Raji (cell line): ENCODE measurements at regions not wholly inside any gene's neighbourhood (a gene's known extent, or its start where the extent isn't known, plus 50 kb on each side); places are given as distances from the start of the nearest gene placed in this dataset.

ENCODE experiments used
- POLR2A ChIP-seq: IDR thresholded peaks from 2 replicates; pipeline ENCODE4 v1.6.1; 2011; ENCODE audit warnings: low read depth, low read length, control low read depth; ENCODE audit not compliant: insufficient read depth

DNA sequence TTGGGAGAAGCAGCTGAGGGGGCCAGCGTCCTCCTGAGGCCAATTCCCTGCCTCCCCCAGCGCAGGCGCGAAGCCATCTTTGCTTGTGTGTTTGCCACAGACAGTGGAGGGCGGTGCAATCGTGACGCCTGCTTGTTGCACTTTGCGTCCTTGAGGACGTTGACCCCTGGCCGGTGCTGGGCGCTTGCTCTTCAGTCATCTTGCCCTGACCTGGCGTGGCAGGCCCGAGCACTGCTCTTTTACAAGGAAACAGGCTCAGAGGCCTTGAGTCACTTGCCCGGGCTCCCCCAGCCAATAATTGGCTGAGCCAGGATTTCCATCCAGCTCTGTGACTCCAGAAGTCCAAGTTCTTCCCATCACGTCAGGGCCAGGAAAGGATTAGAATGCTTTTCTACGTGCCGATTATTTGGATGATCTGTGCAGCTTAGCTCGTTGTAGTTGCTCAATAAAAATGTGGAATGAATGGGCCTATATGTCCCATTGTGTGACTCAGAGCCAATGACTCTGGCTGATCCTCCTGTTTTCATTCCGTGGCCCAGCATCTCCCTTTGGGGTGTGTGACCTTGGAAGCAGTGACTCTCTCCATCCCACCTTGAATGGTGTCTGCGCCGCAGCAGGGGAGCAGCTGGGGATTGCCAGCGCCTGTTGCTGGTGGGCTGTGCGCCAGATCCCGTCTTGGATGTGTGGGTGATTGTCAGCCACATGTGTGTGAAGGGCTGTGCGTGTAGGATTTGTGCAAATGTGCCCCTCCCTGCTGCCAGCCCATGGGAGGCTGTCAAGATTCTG is 214.1 kb downstream of the SEC14L1 start:
- no peak for TF ChIP-seq POLR2A

DNA sequence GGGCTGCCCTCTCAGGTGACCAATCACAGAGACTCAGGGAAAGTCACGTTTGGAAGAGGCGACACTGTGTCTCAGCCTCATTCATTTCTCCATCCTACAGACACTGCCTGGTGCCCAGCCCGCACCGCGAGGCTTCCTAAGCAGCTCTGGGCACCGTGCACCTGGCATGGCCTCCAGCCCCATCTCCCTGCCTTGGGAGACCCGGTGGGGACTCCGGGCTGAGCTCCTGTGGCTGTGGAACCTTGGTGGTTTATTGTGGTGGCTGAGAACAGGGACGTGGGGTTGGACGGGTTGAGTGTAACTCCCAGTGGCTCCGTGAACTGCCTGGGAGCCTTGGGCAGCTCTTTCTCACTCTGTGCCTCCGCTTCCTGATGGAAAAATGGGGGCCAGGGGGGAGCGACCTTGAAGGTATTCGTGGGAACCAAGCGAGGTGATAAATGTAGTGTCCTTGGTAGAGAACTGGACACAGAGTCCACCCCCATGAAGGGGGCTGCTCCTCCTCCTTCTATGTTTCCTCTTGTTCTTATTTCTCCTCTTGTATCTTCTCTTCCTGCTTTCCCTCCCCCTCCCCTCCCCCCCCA is 215.4 kb downstream of the SEC14L1 start:
- TF ChIP-seq POLR2A: no peak

DNA sequence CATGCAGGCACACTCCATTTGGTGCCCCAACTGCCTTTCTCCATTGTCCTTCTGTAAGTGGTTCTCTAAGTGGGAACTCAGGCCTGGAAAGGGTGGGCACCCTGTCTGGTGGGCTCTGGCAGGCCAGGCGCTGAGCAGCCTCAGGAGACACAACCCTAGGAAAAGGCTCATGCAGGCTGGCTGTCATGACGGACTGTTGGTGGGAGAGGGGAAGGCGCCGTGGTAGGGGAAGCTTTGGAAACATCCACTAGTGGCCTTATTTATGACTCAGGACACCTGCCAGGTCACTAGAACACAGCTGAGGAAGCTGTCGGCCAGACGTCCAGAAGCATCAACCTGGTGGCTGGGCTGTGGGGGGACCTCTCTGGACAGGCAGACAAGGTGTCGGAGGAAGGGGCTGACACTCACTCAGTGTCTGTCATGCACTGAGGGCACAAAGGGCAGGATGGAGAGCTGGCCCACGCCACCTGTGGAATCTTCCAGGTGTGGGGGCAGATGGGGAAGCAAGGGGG is 216.0 kb downstream of the SEC14L1 start:
- no peak for TF ChIP-seq POLR2A

DNA sequence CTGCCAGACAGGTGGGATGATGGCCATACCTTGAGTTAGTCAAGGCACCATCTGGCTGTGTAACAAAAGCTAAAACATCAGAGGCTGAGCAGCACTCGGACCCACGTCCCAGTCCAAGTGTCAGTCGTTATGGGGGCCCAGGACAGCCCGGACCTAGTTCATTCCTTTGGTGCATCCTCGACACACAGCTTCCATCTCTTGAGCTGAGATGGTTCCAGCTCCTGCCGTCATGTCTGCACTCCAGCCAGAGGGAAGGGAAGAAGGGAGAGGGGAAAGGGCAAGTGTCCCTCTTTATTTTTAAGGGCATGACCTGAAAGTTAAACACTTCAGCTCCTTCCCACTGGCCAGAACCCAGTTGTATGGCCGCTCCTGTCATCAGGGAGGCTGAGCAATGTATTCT is 218.0 kb downstream of the SEC14L1 start:
- TF ChIP-seq POLR2A: no peak

DNA sequence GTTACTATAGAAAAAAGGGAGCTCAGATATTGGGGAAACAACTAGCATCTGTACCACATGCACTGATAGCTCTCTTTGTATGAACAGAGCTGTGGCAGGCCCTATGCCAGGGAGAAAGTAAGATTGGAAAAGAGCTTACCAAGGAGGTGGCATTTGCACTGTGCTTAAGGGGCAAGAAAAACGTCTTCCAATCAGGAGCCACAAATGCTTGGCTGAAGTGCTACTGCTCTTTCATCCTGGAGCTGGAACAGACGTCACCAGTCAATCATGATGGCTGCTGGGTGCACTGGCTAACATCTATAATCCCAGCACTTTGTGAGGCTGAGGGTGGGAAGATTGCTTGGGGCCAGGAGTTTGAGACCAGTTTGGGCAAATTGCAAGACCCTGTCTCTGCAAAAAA is 218.5 kb downstream of the SEC14L1 start:
- TF ChIP-seq POLR2A: no peak

DNA sequence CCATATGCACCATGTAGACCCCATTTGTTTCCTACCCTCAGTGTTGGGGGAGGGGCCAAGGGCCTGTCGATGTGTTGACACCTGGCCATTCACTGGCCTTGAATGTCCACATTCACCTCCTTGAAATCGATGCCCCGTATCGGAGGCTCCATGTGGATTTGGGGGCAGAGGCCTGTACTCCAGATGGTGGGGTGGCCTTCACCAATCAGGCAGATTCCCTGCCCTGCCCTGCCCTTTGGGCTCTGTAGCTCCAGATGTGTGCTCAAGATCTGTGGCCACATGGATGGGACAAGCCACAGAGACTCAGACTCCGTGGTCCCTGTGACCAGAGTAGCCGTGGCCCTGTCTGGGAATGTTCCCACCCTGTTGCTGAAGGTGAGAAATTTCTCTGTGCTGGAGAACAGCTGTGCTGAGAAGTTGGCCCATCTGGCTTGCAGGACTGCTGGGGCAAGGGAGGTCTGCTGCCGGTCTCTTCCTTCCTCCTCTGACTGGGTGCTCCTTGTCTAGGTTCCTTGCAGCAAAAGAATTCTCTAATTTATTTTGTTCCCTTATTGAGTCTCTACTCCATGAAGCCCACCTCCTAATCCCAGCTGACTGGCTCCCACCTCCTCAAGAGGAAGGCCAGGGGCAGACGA is 221.3 kb downstream of the SEC14L1 start:
- no peak for TF ChIP-seq POLR2A

DNA sequence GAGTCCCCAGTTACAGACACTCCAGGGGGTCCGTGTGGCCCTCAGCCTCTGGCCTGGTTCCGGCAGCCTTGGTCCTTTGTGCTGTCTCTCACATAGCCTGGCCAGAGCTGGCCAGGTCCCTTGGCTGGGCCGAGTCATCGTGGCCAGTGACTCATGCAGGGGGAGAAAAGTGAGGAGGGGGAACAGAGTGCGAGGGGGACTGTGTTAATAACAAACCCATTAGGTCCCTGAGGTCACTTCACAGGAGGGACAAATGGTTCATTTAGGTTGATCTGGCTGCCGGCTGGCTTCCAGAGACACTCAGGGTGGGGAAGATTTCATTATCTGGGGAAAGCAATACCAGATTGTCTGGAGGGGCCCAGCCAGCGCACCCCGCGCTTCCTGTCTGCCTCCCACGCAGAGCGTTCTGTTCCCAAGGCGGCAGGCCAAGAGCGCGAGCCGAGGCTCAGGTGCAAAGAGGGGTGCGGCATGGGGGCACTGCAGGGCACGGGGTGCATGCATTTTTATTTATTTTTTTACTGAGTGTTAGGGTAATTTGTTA is 223.1 kb downstream of the SEC14L1 start:
- TF ChIP-seq POLR2A: no peak

DNA sequence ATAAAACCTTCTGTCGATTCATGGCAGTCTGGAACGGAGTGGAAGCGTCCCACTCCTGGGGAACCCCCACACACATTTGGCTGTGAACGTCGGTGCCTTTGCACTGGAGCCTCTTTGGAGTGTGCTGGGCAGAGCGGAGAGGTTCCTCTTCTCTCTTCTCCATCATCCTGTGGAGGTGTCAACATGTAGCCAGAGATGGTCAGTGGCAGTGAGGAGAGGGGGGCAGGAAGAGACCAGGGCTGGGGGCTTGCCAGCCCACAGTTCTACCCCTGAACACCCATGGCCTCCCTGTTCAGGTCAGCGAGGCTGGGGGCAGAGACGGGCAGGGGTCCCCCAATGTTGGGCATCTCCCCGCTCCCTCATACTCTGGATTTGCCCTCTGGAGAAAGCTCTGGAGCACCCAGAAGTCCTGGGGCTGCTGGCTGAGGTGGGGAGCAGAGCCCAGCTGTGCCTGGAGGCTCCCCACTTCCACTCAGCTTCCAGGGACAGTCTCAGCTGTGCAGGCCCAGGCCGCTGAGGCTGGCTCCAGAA is 223.7 kb downstream of the SEC14L1 start:
- TF ChIP-seq POLR2A: no peak

DNA sequence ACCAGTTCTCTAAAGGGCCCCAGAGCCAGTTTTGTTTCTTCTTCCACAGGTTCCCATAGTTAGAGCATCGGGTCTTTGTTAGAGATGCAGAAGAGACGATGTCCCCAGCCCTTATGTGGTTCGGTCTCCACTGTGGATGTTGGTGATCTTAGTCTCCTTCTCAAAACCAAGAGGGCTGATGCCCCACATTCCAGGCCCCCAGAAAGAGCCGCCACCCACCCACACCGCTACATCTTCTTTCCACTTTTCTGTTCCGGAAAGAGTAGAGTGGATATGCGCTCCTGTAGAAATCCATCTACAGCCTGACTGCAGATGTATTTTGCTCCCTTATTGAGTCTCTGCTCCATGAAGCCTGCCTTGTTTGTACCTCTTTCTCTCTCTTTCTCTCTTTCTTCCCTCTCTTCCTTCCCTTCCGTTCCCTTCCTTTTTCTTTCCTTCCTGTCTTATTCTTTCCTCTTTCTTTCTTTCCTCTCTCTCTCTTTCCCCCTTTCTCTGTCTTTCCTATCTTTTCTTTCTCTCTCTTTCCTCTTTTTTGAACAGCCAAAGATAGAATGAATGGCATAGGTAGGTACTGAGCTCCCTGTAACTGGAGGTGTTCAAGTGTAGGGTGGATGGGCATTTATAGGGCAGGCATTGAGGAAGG is 224.3 kb downstream of the SEC14L1 start:
- no peak for TF ChIP-seq POLR2A

DNA sequence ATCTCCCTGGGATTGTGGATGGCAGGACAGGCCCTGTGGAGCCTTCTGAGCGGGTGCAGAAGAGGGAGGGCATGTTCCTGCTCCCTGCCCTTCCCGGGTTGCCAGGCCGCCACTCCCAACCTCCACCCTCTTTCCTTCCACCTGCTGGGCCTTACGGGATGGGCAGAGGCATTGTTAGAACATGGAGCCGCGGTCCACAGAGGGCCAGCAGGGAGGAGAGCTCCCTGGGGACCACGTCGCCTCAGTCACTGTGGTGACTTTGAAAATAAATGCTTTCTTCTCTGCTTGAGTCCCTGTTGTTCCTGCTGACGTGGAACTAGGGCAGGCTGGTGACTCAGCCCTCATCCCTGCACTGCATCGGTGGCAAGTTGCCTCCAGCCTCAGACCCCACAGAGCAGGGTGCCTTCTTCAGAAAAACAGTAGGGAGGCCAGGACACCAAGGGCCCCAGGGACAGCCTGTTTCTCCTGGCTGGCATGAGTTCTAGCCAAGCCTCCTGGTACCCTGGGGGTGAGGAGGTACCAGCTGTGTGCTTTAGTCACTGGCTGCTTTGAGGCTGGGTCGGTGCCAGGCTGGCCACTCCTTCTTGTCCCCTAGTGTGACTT is 224.9 kb downstream of the SEC14L1 start:
- TF ChIP-seq POLR2A: no peak

DNA sequence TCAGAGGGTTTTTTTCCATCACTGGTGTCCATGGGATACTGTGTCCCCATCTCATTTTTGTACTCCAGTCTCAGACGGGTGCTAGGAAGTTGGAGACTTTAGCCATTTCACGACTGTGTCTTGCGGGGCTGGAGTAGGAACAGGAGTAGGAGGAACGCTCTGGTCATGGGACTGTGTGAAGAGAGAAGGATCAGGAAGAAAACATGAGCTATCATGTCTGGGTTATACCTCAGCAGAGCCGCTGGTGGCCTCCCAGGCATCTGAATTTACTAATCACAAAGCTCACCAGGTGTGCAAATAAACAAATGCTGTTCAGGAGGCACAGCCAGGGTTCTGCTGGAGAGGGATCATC is 225.4 kb downstream of the SEC14L1 start:
- TF ChIP-seq POLR2A: no peak

DNA sequence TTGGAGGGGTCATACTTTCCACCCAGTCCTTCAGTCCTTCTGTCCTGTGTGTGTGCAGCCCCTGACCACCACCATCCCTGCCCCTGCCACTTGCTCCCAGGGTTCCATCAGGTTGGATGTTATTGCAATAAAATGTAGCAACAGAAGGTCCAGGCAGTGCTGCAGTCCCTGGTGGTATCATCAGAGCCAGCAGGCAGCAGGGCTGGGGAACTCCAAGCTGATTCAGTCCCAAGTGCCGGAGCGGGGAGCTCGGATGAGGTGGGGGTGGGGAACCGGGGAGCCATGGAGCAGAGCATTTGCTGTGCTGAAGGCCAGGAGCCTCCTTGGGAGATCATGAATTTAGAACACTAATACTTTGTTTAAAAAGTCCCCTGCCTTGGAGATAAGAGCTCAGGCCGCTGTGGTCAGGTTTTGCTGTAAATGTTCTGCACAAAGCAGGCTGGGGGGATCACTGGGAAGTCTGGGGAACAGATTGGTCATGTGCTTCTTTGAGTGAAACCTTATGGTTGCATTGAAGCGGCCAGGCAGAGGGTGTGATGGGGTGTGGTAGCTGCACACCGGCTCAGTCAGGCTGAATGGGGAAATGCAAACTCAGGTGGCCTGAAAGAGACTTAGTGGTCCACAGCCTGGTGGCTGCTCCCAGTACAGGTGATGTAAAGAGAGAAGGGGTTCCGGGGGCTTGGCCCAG is 225.9 kb downstream of the SEC14L1 start:
- TF ChIP-seq POLR2A: no peak

DNA sequence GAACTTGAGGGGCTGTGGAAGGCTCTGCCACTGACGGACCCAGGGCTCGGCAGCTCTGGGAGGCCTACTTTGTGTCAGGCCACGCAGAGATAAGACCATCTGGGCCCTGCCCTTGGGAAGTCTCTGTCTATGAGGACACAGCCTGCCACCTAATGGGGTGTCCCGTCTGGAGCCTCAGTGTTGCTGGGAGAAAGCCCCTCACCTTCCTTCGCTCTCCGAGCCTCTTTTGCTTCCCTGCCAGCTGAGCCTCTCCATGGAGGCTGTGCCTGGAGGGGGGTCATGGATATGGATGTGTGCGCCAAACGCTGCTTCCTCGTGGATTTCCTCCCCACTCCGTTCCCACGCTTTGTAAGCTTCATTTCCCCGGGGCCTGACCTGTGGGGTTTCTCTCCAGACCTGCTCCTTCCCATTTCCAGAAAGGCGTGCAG is 228.8 kb downstream of the SEC14L1 start:
- TF ChIP-seq POLR2A: no peak

DNA sequence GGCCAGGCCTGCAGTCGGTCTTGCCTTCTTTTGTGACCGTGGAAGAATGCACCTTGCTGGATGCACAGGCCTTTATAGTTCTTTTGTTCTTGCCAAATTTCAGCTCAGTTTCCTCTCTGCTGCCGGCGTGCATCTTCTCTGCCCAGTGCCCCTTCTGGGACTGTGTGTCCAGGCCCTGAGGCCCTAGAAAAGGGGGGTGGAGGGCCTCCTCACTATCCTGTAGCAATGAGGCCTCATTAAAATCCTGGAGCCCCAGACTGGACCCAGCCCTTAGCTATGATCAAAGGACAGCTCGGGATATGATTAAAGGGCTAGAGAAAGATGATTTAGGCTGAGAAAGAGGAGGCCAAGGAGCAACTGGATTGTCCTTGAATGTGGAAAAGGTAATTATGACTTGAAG is 229.8 kb downstream of the SEC14L1 start:
- TF ChIP-seq POLR2A: no peak
